Iris pigment epithelial cell (primary cell): ENCODE measurements at regions not wholly inside any gene's neighbourhood (a gene's known extent, or its start where the extent isn't known, plus 50 kb on each side); places are given as distances from the start of the nearest gene placed in this dataset.

Experiments used
- DNase-seq: peaks from one replicate; pipeline ENCODE4 v3.0.0-alpha.2; 2011; ENCODE audit warnings: low read depth

DNA sequence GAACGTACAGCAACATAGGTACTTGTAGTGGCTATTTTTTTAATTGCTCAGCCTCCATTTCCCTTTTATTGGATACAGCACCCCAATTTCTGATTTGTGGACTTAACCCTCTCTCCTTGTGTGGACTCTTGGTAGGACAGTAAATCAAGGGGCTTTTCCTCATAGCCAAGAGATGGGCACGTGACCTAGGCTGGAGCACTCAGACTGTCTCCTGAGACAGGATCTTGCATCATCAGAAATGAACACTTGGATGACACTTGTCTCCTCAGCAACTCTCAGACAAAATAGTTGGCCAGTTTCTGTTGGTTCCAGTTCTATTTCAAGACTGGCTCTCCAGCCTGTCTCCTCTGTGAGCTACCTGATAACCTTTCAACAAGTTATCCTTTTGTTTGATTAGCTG is 112.9 kb upstream of the ZNF678 start:
- no peak for DNase-seq

GRCh38 chr1:227449741-227450441 is 113.5 kb upstream of the ZNF678 start:
- no peak for DNase-seq

DNA sequence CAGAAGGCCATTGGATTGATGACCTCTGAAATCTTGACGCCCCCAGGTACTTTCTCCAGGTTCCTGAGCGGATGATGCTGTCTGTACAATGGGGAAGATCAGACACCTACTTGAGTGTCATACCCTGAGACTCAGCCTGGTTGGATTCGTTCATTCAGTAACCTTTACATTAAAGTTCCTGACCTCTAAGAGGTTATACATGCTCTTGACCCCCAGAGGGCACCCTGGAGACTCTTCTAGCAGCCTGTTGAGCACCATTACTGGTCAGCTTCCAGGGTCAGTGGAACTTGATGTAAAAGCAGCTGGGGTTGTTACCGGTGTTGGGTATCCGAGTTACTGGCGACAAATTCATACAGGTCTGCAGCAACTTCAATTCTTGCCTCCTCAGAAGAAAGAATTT is 114.3 kb upstream of the ZNF678 start:
- no peak for DNase-seq

GRCh38 chr1:227447531-227447990 is 115.8 kb upstream of the ZNF678 start:
- no peak for DNase-seq

- DNase-seq, result no peak
Measured at GRCh38 chr1:227445746-227446145, 117.6 kb upstream of the ZNF678 start.

DNA sequence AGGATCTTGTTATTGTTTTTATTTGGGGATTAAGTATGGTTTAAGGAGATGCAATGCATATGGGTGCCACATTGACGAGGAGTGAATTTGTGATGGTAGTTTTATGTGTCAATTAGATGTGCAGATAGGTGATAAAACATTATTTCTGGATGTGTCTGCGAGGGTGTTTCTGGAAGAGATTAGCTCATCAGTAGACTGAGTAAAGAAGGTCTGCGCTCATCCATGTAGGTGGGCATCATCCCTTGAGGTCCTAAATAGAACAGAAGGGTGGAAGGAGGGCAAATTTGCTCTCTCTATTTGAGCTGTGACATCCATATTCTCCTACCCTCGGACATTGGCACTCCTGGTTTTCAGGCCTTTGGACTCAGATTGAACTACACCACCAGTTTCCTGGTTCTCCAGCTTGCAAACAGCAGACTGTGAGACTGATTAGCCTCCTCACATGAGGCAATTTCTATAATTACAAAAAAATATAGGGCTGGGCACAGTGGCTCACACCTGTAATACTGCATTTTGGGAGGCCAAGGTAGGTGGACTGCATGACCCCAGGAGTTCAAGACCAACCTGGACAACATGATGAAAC is 118.2 kb upstream of the ZNF678 start:
- no peak for DNase-seq

GRCh38 chr1:227440182-227440581 is 121.9 kb upstream of the CDC42BPA start:
- DNase-seq, result no peak

DNA sequence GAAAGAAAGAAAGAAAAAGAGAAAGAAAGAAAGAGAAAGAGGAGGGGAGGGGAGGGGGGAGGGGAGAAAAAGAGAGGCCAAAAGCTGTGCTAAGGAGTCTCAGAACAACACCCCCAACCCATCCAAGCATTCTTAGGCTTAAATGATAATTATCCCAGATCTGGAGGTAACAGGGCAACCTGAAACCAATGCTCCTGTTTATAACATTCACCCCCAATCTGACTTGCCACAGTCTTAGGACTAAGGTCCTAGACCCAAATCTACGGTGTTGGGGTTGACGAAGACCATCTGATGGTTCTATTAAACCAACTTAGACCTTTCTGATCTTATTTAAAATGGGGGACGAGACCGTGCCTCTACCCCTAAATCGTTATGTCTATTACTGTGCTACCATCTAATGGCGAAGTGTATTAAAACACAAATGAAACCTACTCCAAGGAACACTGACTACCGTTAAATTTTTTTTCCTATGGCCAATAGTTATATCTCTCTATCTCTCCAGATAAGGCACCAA is 119.3 kb upstream of the CDC42BPA start:
- peak; percentile 67 for DNase-seq

DNA sequence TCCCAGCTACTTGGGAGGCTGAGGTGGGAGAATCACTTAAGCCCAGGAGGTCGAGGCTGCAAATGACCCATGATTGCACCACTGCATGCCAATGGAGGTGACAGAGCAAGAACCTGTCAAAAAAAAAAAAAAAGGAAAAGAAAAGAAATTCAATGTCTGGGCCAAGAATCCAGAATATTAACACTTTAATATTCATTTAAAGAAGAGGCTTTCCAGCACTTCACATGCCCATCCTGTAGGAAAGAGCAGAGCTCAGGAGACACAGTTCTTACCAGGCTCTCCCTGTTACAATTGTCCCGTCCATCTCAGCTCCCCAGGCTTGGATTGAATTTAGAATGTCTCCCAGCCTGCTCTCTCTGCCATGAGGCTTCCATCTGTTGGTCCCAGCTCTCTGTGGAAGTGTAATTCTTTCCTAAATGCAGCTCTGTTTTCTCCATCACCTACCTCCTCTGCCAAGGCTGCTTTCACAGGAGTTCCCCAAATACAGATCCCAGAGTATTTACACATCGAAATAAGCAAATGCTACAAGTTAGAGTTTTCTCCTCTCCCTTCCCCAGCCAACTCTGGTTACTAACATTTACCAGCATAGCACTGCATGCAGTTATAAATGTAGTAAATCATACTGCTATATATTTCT is 116.6 kb upstream of the CDC42BPA start:
- no peak for DNase-seq

DNA sequence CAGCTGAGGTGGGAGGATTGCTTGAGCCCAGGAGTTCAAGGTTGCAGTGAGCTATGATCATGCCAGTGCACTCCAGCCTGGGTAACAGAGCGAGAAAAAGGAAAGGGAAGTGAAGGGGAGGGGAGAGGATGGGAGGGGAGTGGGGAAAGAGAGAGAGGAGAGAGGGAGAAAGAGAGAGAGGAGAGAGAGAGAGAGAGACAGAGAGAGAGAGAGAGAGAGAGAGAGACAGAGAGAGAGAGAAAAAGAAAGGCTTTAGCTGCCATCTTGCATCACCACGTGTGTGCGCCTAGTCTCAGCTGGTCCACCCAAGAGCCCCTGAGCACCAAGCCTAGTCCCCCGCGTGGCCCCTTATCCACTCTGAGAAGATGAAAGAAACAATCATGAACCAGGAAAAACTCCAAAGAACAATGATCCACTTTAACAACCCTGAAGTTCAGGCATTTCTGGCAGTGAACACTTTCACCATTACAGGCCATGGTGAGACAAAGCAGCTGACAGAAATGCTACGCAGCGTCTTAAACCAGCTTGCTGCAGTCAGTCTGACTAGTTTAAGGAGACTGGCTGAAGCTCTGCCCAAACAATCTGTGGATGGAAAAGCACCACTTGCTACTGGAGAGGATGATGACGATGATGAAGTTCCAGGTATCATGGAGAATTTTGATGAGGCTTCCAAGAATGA is 115.5 kb upstream of the CDC42BPA start:
- no peak for DNase-seq

- no peak for DNase-seq
Measured at GRCh38 chr1:227432981-227433380, 114.7 kb upstream of the CDC42BPA start.

DNA sequence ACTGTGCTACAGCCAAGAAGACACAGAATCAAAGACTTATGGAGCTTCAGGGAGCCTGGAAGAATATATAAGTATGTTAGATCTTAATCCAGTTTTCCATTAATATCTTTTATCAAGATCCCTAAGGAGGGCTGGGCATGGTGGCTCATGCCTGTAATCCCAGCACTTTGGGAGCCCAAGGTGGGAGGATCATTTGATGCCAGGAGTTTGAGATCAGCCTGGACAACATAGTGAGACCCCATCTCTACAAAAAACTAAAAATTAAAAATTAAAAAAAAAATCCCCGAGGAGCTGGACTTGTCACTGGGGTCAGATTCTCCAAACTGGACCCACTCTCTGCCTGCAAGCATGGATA is 113.9 kb upstream of the CDC42BPA start:
- no peak for DNase-seq

GRCh38 chr1:227429447-227430359 is 111.4 kb upstream of the CDC42BPA start:
- DNase-seq, result peak; percentile 46

- peak; percentile 85 for DNase-seq
Measured at GRCh38 chr1:227428803-227429202, 110.5 kb upstream of the CDC42BPA start.

DNA sequence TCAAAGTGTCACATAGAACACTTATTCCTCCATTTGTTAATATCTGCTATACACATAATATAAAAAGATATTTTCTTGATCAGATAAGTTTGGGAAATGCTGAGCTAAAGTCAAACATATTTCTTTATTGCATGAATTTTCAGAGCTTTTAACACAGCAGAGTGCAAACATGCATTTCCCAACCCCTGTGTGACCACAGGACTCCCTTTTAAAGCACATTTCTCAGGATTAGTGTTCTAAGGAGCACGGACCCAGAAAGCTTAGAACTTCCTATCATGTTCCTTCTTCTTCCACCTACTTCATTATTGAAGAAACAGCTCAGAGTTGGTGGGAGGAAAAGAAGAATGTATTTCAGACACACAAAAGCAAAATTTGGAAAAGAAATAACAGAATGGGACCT is 109.1 kb upstream of the CDC42BPA start:
- DNase-seq, result no peak

DNA sequence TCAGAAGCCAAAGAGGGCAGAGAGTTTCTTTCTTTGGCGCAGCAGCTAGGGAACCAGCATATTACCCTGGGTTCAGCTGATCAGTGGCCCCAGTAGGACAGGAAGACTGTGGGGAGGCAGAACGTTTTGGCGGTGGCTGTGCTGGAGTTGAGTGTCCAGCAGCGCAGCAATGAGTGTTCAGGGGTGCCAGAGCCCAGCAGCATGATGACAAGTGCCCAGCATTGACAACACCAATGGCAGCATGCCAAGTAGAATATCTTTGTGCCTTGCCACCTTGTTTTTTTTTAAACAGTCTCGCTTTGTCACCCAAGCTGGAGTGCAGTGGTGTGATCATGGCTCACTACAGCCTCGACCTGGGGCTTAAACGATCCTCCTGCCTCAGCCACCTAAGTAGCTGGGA is 106.7 kb upstream of the CDC42BPA start:
- no peak for DNase-seq

DNA sequence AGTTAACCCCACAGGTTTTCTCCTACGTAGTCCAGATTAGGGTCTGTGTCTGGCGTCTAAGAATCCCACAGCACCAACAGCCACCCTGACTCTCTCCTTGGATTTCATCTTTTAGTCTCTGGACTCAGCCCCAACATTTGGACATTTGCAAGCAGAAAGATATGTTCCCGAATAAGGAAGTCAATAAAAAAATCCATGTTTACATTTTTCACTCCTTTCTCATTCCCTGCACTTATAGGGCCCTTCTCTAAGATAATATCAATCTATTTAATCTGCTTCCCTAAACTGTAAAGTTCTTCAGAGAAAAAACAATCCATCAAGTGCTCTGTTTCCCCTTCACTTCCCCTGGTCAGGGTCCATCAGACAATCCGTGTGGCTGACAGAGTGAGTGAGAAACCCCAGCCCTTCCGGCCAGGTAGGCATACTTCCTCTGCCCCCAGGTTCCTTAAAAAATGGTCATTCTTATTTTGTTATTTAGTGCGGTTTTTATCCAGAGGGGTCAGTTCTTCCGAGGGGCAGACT is 105.9 kb upstream of the CDC42BPA start:
- DNase-seq, result no peak

DNA sequence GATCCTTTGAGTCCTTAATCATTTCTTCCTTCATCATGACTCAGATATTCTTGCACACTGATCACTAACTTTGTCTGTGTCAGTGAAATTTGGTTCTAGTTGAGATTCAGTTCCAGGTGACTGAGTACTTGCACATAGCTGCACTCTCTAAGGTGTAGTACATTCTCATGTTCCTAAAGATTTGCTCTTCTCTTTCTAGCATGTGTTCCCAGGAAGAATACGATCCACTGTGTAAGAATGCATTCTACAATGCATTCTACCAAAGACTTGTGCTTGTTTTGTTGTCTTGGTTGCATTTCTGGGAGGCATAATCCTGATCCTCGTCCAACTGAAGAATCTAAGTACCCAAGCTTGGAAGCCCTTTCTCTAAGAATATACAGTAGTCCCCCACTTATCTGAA is 104.3 kb upstream of the CDC42BPA start:
- no peak for DNase-seq

DNA sequence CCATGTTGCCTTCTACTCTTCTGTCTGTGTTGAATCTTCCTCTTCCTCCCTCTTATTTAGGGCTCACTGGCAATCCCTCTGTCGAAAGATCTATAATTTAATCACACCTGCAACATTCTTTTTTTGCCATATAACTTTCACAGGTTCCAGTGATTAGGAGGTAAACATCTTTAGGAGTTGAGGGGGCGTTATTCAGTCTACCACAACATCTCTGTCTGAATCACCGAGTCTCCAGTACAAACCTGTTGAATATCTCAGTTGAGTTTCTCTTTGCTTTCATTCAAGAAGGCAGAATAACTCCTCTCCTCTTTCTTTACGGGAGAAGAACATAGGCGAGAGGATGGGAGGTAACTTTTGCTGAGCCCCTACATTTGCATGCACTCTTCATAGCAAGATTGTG is 101.9 kb upstream of the CDC42BPA start:
- no peak for DNase-seq

DNA sequence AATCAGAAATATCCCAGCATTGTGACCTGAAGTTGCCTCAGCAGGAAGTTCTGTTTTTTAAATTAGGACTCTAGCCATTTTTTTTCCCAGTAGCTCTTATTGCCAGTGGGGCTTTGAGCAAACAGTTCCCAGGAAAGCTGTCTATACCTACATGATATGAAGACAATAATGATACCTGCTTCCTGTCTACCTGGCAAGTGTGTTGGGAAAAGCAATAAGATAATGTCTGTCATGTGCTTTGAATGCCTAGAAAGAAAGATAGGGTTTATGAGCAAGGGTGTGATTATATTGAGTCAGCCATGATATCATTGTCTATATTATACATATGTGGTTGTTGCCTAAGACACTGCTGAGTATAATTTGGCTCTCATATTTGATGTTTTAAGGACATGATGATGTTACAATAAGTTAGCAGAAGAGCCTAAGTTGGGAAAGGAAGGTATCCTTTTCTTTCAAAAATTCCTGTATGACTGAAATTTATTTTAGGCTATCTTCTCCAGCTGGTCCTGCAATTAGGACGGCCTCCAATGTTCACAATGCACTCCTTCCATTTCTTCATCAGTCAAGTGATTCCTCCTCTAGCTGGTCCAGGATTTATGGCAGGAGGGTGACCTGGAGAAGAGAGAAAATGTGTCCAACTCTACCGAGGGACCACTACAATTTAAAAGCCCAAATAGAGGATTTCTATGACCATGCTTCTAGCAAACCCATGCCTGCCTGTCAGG is 99.6 kb upstream of the CDC42BPA start:
- peak; percentile 45 for DNase-seq
